C4-2B (cell line): ENCODE measurements at regions not wholly inside any gene's neighbourhood (a gene's known extent, or its start where the extent isn't known, plus 50 kb on each side); places are given as distances from the start of the nearest gene placed in this dataset.

ENCODE experiments used
- ZFX ChIP-seq: fragments of 450-650 bp; IDR thresholded peaks from 2 replicates; pipeline ENCODE4 v1.6.1; 2017
- TF ChIP-seq, protein P1 (sequence below): fragments of 450-650 bp; conservative IDR thresholded peaks from 2 replicates; pipeline ENCODE4 v1.5.1; 2017; ENCODE audit warnings: mild to moderate bottlenecking

DNA sequence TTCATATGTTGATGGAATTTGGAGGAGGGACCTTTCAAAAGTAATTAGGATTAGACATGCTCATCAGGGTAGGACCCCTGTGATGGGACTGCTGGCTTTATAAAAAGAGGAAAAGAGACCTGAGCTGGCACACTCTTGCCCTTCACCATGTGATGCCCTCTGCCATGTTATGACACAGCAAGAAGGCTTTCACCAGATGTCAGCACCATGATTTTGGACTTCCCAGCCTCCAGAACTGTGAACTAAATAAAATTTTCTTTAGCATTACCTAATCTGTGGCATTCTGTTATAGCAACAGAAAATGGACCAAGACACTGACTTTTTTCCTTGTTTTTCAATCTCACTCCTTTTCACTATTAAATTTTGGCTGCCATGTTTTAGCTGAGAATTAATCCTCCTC lies 105.0 kb upstream of the TMPO start:
- TF ChIP-seq, protein P1, sequence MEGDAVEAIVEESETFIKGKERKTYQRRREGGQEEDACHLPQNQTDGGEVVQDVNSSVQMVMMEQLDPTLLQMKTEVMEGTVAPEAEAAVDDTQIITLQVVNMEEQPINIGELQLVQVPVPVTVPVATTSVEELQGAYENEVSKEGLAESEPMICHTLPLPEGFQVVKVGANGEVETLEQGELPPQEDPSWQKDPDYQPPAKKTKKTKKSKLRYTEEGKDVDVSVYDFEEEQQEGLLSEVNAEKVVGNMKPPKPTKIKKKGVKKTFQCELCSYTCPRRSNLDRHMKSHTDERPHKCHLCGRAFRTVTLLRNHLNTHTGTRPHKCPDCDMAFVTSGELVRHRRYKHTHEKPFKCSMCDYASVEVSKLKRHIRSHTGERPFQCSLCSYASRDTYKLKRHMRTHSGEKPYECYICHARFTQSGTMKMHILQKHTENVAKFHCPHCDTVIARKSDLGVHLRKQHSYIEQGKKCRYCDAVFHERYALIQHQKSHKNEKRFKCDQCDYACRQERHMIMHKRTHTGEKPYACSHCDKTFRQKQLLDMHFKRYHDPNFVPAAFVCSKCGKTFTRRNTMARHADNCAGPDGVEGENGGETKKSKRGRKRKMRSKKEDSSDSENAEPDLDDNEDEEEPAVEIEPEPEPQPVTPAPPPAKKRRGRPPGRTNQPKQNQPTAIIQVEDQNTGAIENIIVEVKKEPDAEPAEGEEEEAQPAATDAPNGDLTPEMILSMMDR, result no peak
- no peak for TF ChIP-seq ZFX
